Globus pallidus (tissue), 1 donor: ENCODE measurements at regions not wholly inside any gene's neighbourhood (a gene's known extent, or its start where the extent isn't known, plus 50 kb on each side); places are given as distances from the start of the nearest gene placed in this dataset.

Experiments
- DNase-seq: peaks from one replicate; pipeline ENCODE4 v3.0.0-alpha.2; 2015; ENCODE audit warnings: low spot score

DNA sequence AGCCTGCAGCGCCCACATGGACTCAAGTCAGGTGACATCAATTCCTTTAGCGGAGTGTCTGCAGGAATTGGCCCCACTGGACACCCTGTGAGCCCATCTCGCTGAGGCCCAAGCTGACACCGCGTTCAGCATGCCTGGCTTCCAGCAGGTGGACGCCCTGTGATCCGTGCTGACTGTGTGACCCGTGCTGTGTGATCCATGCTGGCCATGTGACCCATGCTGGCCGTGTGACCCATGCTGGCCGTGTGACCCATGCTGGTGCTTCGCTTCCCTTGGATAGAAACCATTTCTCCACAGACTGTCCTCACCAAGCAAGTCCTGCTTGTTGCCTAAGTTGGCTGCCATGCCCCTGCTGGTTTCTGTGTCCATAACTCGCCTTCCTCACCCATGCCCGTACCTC is 392.1 kb downstream of the BRD1 start:
- no peak for DNase-seq

DNA sequence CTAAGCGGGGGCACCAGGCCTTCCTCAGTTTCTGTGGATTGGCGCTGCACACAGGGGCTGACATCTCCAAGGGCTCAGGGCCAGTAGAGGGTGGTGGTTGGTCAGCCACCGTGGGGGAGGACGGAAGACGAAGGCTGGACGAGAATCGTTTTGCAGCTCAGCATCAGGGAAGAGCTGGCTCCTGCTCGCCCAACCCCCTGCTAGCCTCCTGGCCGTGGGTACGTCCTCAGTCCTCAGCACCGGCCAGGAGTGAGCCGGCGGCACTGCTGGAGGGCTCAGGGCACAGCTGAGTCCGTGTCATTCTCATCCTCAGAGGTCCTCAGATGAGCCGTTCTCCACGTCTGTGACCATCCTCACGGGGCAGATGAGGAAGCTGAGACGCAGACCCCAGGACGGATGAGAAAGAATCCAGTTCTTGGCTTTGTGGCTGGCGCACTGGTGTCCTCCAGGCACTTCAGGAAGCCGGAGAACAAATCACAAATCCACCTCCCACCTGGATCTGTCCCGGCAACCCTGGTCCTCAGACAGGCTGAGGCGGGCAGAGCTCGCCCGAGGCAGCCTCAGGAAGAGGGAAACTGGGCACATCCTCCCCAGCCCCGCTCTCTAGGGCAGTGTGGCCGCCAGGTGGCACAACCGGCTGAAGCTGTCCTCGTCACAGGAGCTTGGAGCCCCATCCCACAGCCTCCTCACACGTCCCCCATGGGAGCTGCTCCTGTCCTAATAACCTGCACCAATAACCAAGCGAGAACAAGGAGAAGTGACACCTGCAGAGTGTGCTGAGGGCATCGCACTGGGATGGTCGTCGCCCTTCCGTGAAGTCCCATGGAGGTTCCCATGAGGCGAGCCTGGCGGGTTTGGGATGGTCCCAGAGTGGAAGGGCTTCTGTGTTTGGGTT is 393.7 kb downstream of the BRD1 start:
- DNase-seq: no peak

DNA sequence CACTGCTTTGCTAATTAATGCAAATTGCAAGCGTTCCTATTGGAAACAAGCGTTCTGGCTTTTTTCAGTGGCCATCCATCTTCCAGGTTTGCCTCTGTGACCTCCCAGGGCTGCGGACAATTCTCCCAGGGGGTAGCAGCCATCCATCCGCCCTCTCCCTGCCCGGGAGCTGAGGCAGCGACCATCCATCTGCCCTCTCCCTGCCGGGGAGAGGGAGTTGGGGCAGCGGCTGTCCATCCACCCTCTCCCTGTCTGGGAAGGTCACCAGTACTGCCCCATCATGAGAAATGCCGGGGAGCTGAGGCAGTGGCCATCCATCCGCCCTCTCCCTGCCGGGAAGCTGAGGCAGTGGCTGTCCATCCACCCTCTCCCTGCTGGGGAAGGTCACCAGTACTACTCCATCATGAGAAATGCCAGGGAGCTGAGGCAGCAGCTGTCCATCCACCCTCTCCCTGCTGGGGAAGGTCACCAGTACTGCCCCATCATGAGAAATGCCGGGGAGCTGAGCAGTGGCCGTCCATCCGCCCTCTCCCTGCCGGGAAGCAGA is 394.7 kb downstream of the BRD1 start:
- no peak for DNase-seq

DNA sequence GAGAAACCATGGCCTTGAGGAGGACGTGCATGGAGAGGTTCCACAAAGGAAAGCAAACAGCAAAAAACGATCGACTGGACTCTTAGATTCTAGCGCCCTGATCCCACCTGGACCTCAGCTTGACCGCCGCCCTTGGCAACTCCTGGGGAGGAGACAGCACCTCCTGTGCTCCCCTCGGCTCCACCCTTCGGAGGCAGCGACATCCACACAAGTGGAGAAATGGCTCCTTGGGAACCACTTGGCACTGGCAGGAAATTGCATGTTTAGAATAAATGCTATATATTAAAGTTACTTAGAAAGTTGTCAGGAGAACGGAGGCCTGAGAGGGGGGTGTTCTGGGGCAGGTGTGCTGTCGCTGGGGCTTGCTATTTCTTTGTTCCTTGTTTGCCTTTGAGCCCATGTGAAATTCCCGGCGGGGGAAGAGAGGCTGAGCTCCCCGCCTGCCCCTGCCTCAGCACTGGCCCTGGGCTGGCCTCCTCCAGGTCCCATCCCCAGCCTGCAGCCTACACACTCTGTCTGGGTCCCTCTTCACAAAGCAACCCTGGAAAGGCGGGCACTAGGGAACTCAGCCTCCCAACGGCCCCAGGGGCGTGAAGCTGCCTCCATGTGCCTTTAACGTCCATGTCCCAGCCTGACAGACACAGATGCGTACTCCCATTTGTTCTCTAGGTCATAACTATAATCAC is 395.3 kb downstream of the BRD1 start:
- no peak for DNase-seq

DNA sequence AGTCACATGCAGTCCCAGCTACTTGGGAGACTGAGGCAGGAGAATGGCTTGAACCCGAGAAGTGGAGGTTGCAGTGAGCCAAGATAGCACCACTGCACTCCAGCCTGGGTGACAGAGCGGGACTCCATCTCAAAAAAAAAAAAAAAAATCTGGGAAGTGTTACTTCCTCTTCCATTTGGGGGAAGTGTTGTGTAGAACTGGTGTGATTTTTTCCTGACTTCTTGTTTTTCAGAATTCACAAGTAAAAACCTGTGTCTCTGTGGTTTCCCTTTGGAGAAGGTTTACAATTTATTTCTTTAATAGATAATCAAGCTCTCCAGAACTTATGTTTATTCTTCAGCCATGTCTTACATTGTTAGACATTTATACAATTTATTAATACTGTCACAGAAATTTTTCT is 396.1 kb downstream of the BRD1 start:
- DNase-seq: no peak

DNA sequence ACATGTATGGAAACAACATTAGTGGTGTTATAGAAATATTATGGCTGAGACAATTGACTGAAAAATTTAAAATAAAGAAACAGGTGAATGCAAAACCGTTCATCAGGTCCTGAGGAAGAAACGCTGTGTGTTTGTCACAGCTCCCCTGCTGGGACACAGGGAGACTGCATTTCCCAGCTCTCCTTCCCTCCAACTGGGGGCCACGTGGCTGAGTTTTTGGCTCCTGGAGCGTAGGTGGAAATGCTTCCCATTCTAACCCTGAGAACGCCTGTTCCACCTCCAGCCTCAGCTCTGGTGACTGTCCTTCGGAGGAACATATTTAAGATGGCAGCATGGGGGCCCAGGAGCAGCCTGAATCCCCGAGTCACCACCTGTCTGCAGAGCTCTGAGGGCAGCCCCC is 398.6 kb downstream of the BRD1 start:
- DNase-seq: no peak

DNA sequence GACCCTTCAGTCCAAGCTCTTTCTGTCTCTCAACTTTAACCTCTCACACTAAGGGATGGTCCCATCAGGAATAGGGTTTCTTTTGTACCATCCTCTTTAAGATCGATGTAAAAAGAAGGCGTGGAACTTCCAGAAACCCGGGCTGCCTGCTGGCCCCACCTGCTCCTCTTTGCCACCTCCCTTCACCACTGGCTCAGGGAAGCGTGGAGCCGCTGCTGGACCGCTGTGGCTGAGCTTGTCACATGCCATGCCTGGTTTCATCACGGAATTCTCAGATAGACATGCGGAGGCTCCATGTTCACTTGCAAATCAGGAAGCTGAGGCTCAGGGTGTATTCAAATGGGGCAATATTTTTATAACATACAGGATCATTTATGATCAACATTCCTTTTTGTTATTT is 399.7 kb downstream of the BRD1 start:
- DNase-seq: no peak

DNA sequence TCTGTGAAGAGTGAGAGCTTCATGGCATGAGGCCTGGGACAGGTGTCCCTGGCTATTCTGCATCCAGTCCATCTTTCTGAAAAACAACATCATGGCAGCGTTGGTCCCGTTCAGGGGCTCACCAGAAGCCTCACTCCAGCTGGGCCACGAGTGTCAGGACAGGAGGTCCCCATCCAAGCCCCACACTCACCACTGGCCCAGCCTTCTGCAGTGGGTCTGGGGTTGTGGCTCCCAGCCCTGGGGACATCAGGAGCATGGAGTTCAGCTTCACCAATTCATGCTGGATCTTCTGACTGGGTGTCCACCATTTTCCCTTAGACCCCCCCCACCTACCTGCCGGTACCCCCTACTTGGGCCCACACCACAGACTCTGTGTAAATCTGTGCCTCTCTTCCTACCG is 400.3 kb downstream of the BRD1 start:
- no peak for DNase-seq

DNA sequence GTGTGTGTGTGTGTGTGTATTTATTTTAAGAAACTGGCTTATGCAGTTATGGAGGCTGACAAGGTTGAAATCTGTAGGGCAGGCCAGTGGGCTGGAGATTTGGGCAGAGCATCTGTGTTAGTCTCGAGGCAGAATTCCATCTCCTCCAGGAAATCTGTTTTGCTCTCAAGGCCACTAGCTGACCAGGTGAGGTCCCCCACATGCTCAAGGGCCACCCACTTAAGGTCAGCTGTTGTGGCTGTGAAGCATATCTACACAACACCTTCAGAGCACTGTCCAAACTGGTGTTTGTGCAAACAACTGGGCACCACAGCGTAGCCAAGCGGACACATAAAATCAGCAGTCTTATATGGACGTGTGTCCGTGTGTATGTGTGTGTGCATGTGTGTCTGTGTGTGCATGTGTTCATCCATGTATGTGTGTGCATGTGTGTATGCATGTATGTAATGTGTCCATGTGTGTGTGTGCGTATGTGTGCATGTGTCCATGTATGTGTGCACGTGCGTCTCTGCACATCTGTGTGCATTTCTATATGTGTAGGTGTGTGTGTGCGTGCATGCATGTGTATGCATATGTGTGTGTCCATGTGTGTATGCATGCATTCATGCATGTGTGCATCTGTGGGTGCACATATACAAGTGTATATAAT is 400.9 kb downstream of the BRD1 start:
- DNase-seq: no peak

DNA sequence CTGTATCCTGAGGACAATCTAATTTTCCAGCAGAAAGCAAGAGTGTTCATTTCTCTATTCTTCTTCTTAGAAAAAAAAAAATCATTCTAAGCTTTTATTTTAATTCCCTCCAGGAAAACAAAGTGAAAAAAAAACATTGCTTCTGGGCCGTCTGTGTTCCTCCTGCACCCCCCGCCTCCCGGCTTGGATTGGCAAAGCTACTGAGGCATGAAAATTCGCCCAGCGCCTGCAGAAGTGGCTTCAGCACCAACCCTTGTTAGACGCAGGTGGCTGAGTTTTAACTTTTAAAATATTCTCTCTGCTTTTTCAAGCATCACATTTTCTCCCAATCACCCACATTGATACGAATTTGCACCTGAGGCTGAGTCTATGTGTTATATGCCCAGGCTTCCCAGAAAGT is 401.6 kb downstream of the BRD1 start:
- no peak for DNase-seq

DNA sequence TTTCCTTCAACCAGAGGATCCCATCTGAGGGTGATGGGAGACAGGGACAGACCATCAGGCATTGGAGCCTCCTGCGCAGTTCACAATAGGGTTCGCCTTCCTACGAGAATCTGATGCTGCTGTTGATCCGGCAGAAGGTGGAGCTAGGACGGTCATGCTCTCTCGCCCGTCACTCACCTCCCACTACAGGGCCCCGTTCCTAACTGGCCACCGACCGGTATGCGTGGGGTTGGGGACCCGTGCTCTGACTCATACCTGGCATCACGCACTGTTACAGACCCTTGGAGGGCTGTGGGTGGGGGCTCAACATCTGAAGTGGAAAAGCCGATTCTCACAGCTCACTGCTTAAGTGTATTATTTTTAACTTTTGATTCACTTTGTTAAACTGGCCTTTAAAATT is 402.3 kb downstream of the BRD1 start:
- DNase-seq: no peak

DNA sequence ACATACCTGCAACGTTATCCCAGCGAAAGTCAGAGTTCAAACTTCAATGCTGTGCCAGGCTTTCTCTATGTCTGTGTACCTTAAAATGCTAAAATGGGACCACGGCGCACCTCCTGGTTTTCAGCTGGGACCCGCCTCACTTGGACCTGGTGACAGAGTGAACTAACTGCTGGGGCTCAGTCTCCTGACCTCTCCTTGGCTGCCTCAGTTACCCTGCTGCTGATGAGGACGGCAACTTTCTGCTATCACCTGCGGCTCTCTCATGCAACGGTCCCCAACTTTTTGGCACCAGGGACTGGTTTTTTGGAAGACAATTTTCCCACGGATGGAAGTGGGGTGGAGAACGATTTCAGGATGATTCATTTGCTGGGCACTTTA is 402.8 kb downstream of the BRD1 start:
- no peak for DNase-seq

DNA sequence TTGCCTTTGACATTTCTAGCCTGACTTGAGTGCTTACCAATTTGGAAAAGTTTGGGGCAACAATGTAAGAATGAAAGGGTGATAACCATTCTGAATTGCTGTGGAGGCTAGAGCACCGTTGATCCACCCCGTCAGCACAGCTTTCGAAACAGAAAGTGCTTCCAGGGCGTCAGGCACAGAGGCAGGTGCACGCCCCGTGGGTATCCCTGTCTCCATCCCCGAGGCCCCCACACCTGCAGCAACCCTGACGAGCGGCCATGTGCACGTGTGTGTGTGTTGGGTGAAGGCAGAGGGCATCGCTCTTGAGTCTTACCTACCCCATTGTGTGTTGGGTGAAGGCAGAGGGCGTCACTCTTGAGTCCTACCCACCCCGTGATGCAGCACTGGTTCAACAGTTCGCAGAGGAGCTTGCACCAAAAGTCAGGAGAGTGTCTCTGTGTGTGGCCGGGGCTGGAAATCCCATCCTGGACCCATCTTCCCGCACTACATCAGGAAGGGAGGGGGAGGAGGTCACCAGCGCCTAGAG is 404.5 kb downstream of the BRD1 start:
- no peak for DNase-seq

DNA sequence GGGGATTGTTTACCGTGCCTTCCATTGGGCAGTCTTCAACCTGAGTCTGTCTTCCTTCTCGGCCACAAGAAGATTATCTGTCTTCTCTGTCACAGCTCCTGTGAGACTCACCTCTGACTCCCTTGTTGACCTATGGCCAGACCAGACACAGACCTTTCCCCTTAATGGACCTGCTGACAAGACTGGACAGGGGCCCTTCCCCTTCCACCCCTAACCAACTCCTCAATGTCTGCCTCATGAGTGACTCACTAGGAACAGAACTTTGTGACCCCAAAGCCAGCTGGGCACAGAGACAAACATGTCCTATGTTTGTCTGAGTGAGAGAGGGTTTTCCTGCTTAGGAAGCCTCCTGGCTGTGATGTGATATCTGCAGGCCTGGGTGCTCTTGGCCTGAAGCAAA is 405.0 kb downstream of the BRD1 start:
- no peak for DNase-seq

DNA sequence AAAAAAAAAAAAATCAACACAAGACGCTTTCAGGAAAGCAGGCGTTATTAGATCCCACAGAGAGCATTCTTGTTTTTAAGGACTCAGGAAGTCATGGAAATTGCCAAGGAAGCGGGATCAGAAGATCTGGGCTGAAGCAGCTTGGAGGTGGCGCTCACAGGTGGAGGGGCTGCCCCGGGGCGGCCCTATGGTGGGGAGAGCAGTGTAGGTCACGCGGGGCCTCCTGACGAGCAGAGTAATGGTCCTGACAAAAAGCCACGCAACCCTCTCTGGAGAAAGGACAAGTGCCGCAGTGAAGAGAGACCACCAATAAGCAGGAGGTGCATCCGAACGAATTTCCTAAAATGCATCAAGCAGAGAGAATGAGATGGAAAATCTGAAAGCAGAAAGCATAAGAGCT is 407.0 kb downstream of the BRD1 start:
- DNase-seq: no peak

DNA sequence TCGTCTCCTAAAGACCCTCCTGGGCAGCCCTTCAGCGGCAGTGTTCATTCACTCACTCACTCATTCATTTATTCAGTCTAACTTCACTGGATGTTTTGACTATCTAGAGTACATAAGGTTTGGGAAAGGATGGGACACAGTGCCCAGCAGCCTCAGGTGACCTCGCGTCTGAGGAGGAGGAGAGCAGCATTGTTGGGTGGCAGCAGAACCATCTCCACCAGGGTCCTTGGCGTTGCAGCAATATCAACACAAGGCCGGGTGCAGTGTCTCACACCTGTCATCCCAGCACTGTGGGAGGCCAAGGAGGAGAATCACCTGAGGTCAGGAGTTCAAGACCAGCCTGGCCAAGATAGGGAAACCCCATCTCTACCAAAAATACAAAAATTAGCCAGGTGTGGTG is 408.0 kb downstream of the BRD1 start:
- DNase-seq: no peak

DNA sequence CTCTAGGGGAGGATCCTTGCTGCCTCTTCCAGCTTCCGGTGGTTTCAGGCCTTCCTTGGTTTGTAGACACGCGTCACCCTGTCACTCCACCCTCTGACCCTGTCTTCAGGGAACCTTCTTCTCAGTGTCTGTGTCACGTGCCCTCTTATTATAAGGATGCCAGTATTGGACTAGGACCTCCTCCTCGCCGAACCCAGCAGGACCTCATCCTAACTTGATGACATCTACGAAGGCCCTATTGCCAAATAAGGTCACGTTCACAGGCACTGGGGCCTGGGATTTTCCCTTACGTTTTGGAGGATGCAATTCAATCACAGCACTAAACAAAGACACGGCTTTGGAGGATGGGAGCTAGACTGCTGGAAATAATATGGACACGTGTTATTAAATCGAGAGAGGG is 408.7 kb downstream of the BRD1 start:
- DNase-seq: no peak

DNA sequence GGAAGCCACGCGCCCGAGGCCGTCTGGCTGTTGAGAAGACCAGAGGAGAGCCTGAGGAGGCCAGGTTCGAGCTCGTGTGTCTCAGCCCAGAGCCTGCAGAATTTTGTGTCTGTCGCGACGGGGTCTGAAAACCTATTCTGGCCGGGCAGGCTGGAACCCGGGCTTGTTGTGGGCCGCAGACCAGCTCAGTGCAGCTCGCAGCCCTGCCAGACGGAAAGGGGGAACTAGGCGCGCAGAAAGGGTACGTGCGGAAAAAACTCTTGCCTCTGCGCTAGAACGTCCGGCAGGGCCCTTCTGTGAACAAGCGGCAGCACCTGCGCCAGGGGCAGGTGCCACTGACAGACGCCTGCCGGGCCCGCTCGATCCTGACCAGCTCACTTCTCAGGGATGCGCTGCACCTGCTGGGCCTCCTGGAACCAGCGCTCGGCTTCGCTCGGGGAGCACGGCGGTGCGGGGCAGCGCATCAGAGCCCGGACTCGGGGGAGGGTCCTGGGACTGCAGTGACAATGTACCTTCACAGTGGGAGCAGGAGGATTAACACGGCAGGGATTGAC is 409.3 kb downstream of the BRD1 start:
- no peak for DNase-seq

DNA sequence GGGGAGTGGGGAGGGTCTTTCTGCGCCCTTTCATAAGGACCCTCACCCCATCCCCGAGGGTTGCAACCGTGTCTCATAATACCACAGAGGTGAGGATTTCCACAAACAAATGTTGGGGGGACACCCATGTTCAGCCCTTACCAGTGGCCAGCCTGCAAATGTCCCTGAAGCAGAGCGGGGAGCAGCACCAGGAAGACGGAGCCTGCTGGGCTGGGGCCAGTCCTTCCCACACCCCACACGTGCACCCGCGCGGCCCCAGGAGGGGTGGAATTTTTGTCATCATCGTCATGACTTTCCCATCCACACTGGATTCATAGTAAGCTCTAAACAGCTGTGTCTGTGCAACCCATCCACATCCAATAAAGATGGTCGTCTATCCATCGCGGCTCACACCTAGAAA is 409.8 kb downstream of the BRD1 start:
- no peak for DNase-seq

DNA sequence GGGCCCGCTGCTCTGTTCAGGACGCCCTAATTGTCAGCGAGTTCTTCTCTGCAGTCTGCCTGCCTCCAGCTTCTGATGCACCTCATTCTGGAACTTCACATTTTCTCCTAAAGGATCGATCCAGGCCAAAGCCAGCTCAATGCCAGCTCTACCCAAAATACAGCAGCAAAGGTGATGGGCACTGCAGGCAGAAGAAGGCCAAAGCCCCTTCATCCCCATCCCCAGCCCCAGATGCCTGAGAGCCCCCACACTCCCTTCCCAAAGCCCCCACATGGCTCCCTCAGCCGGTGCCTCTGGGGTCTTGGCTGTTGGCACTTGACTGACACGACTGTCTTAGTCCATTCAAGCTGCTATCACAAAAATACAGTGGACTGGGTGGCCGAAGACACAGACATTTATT is 410.3 kb downstream of the BRD1 start:
- DNase-seq: no peak

DNA sequence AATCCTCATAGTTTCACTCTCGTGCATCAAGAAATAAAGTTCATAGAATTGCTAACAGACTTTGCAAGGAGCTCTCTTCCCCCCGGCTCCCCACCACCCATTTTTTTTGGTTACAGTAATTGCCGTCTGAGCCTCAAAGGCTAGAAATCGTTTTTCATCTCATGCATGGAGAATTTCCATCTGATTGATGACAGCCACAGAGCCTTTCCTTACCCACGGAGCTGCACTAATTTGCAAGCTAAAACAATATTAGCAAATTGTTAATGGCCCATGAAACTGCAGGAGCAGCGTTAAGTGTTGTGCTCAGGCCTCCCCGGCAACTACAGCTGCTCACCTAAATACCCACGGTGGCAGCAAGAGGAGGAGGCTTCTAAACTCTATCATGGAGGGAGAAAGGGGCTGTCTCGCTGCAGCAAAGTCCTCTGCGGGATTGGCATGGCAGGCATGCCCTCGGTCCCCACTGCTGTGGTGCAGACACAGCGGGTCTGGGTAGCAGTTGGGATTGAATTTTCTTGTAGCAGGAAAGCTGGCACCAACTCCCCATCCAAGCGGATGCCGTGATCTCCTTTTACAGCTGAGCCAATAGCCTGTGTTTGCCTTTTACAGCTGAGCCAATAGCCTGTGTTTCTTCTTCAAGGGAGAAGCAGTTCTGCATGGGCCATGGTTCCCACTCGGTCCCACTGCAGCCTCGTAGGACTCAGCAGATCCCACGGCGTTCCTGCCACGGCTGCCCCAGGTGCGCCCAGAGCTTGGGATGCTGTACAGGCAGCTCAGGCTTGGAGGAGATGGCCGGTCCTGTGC is 412.3 kb downstream of the BRD1 start:
- no peak for DNase-seq

DNA sequence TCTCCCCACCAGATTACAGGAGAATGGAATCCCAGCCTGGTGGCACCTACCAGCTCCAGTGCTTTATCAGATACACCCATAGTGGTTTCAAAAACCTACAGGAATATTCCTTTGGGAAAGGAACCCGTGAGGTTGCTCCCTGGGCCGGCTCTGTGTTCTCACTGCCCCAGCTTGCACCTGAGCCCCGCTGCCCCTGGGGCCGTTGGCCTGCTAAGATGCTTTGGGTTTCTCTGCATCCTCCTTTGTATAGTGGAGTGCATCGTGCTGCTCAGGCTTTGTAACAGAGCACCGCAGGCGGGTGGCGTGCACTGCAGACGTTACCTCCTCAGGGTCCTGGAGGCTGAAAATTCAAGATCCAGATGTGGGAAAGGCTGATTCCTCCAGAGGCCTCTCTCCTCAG is 414.1 kb downstream of the BRD1 start:
- no peak for DNase-seq
